ENCODE measurements at regions not wholly inside any gene's neighbourhood (a gene's known extent, or its start where the extent isn't known, plus 50 kb on each side); places are given as distances from the start of the nearest gene placed in this dataset.

GRCh38 chr18:38459131-38459994 is 893.8 kb upstream of the CELF4 start:
- TF ChIP-seq REST (IDR thresholded peaks at IDR 0.05; ENCODE audit: insufficient read depth in 1 of 2, low read depth in 2 of 2, low read length in 2 of 2) (no peak), POLR2AphosphoS5 (IDR thresholded peaks at IDR 0.05; ENCODE audit: low read depth, low read length) (no peak), SIN3A (IDR thresholded peaks at IDR 0.05; ENCODE audit: borderline replicate concordance, insufficient read depth, low read length) (no peak), TAF1 (IDR thresholded peaks at IDR 0.05; ENCODE audit: borderline replicate concordance, insufficient read depth, low read length) (no peak), FOXP2 (optimal IDR thresholded peaks at IDR 0.05; ENCODE audit: borderline replicate concordance, extremely low read depth, extremely low read length, insufficient read depth) (no peak)

GRCh38 chr18:38458698-38459097 is 893.1 kb upstream of the CELF4 start:
- TF ChIP-seq FOXP2 (optimal IDR thresholded peaks at IDR 0.05; ENCODE audit: borderline replicate concordance, extremely low read depth, extremely low read length, insufficient read depth) (no peak), REST (IDR thresholded peaks at IDR 0.05; ENCODE audit: insufficient read depth in 1 of 2, low read depth in 2 of 2, low read length in 2 of 2) (no peak), SIN3A (IDR thresholded peaks at IDR 0.05; ENCODE audit: borderline replicate concordance, insufficient read depth, low read length) (no peak), POLR2AphosphoS5 (IDR thresholded peaks at IDR 0.05; ENCODE audit: low read depth, low read length) (no peak), TAF1 (IDR thresholded peaks at IDR 0.05; ENCODE audit: borderline replicate concordance, insufficient read depth, low read length) (no peak)

GRCh38 chr18:38456253-38456652 is 890.7 kb upstream of the CELF4 start:
- TF ChIP-seq POLR2AphosphoS5 (IDR thresholded peaks at IDR 0.05; ENCODE audit: low read depth, low read length) (no peak), REST (IDR thresholded peaks at IDR 0.05; ENCODE audit: insufficient read depth in 1 of 2, low read depth in 2 of 2, low read length in 2 of 2) (no peak), SIN3A (IDR thresholded peaks at IDR 0.05; ENCODE audit: borderline replicate concordance, insufficient read depth, low read length) (no peak), TAF1 (IDR thresholded peaks at IDR 0.05; ENCODE audit: borderline replicate concordance, insufficient read depth, low read length) (no peak), FOXP2 (optimal IDR thresholded peaks at IDR 0.05; ENCODE audit: borderline replicate concordance, extremely low read depth, extremely low read length, insufficient read depth) (no peak)

GRCh38 chr18:38454764-38455469 is 889.3 kb upstream of the CELF4 start:
- no peak for TF ChIP-seq SIN3A (IDR thresholded peaks at IDR 0.05; ENCODE audit: borderline replicate concordance, insufficient read depth, low read length)
- TF ChIP-seq FOXP2 (optimal IDR thresholded peaks at IDR 0.05; ENCODE audit: borderline replicate concordance, extremely low read depth, extremely low read length, insufficient read depth): no peak
- TF ChIP-seq REST (IDR thresholded peaks at IDR 0.05; ENCODE audit: insufficient read depth in 1 of 2, low read depth in 2 of 2, low read length in 2 of 2): no peak
- TF ChIP-seq POLR2AphosphoS5 (IDR thresholded peaks at IDR 0.05; ENCODE audit: low read depth, low read length): no peak
- TF ChIP-seq TAF1 (IDR thresholded peaks at IDR 0.05; ENCODE audit: borderline replicate concordance, insufficient read depth, low read length): no peak

All from PFSK-1 (cell line).